Activated CD8-positive, alpha-beta memory T cell treated with anti-CD3 and anti-CD28 coated beads for 36 hours (primary cell): ENCODE measurements at regions not wholly inside any gene's neighbourhood (a gene's known extent, or its start where the extent isn't known, plus 50 kb on each side); places are given as distances from the start of the nearest gene placed in this dataset.

Experiments
- CTCF ChIA-PET: fragments of 350-600 bp; sonication (Branson Sonifier 250); formaldehyde crosslinking; loops from one replicate; lab custom pipeline; 2021; ENCODE audit warnings: antibody characterized with exemption; lab: Charles Lee
- POLR2A ChIA-PET: fragments of 350-600 bp; sonication (Branson Sonifier 250); formaldehyde crosslinking; loops from one replicate; lab custom pipeline; 2021; ENCODE audit warnings: antibody characterized with exemption; lab: Charles Lee

DNA sequence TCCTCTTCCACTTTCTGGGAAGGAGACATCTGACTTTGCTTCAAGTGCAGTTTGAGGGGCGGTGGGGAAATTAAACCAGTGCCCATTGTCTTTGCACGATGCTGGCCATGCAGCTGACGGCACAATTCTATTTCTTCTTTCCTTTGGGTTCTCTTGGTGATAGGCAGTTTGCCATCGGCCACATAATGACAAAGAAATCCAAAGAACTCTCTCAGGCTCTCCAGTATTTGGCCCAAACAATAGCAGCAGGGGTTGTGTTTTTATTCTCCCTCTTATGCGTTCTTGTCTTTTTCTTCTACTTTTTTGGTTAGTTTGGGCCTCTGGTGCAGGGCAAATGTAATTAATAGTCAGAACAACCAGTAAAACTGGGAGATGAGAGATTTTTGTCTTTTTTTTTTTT is 147.0 kb downstream of the EMX2 start:
- ChIA-PET CTCF (no interaction called here), POLR2A (no interaction called here)

DNA sequence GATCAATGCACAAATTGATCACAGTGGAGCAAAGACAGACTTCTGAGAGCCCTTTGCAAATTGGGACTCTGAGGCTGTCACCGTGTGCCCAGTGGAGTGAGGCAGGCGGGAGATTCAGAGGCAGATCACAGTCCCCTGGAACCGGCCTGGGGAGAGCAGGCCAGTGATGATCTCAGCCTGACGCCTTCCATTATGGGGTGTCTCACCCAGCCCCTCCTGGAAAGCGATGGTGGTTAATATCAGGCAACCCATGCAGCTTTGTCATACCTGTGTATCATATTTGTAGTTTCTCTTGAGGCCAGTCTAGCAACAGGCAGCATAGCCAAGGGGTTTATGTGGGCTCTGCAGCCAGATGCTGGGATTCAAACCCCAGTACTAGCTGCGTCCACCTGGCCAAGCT is 147.8 kb downstream of the EMX2 start:
- ChIA-PET POLR2A (no interaction called here), CTCF (no interaction called here)

DNA sequence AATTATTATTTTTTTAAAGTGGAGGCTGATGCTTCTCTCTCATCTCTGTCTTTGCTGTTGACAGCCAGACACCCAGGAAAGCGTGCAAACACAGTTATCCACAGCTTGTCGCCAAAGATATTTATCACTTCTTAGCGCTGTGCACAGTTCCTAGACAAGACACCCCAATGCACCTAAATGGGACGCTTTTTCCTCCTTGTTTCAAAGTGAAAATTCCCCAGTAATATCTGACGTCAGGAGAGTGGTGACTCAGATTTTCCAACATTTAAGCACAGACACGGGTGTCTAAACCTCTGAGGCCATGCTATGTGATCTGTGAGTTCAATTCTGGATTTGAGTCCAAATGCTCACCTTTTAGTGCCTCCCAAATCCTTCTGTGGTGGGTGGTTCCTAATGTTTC is 151.6 kb downstream of the EMX2 start:
- ChIA-PET CTCF (no interaction called here), POLR2A (no interaction called here)

DNA sequence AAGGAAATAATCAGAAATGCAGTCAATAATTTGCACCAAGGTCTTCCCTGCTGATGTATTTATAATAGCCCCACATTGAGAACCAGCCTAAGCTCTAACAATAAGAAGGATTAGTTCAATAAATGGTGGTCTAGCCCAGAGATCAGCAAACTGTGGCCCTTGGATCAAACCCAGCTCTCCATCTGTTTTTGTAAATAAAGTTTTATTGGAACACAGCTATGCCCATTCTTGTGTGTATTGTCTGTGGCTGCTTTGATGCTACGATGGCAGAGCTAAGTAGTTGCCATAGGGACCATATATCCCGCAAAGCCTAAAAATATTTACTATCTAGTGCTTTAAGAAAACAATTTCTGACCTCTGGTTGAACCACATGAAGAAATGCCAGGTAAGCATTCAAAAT is 154.9 kb downstream of the EMX2 start:
- ChIA-PET CTCF (no interaction called here), POLR2A (no interaction called here)

DNA sequence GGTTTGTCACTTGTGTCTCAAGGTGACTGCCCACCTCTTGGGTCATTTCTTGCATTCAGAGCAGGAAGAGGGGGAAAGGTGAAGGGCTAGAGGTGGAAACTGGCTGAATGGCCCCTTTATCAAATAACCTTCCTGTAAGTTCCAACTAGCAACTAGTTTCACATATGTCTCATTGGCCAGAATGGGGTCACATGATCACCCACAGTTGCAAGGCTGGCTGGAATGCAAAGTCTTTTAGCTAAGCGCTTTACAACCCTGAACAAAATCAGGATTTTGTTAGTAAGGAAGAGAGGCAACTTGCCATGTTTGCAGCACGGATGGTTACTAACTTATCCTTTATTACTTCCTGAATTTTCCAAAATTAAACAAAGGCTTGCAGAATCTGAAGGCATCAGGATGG is 156.3 kb downstream of the EMX2 start:
- CTCF ChIA-PET: no interaction called here
- POLR2A ChIA-PET: no interaction called here

DNA sequence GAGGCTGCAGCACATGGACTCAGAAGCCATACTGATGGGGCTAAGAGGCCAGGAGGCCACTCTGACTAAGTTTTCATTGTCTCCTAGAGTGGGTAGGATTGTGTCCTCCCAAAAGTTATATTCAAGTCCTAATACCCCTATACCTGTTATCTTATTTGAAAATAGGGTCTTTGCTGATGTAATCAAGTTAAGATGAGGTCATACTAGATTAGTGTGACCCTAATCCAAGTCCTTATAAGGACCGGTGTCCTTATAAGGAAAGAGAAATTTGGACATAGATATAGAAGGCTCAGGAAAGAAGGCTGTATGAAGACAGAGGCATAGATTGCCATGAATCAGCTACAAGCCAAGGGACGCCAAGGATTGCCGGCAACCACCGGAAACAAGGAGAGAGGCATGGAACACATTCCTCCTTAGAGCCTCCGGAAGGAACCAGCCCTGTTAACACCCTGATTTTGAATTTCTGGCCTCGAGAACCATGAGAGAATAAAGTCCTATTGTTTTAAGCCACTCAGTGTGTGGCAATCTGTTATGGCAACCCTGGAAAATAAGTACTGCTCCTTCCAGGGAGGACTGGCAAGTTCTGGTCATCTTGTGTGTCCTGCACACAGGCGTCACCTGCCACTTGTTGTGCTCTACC is 157.0 kb downstream of the EMX2 start:
- CTCF ChIA-PET: no interaction called here
- POLR2A ChIA-PET: no interaction called here

DNA sequence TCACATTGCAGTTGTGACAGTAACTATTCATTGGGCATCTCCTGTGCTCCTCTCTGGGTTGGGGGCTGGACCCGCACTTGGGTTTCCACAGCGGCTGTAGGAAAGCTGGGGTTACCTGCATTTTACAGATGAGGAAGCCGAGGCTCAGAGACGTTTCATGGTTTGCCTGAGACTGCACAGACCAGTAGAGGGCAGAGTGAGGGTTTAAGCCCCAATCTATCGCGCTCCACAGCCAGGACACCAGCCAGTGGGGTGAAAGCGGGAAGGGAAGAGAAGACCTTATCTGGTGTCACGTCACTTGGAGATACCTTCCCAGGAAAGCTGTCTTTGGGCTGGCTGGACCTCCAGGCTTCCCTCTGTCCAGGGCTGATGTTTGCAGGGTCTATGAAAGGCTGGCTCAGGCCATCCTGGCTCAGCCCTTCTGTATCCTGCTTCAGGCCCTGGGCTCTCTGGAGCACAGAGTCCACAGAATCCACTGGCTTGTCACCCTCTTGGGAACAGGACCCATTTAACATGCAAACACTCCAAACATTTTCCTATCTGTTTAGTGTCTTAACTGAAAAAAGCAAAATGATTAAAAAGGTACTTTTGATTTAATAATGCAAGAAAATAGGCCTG is 167.7 kb downstream of the EMX2 start:
- ChIA-PET POLR2A (no interaction called here), CTCF (no interaction called here)

DNA sequence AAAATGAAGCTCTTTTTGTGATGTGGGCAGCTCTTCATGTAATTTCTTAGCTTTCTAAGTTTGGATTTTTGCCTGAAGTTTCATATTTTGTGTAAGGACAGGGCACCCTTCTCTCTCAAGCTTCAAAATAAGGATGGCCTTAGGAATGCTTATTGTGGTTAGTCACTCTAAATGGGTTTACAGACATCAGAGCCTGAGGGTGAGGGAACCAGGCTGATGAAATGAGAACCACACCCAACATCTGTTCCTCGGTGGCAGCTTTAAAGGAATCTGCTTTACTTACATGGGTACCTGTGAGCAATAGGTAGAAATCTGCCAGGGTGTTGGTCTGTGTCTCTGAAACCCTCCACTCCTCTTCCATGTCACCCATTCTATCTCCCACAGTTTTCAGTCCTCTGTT is 174.3 kb downstream of the EMX2 start:
- ChIA-PET CTCF (no interaction called here), POLR2A (no interaction called here)

DNA sequence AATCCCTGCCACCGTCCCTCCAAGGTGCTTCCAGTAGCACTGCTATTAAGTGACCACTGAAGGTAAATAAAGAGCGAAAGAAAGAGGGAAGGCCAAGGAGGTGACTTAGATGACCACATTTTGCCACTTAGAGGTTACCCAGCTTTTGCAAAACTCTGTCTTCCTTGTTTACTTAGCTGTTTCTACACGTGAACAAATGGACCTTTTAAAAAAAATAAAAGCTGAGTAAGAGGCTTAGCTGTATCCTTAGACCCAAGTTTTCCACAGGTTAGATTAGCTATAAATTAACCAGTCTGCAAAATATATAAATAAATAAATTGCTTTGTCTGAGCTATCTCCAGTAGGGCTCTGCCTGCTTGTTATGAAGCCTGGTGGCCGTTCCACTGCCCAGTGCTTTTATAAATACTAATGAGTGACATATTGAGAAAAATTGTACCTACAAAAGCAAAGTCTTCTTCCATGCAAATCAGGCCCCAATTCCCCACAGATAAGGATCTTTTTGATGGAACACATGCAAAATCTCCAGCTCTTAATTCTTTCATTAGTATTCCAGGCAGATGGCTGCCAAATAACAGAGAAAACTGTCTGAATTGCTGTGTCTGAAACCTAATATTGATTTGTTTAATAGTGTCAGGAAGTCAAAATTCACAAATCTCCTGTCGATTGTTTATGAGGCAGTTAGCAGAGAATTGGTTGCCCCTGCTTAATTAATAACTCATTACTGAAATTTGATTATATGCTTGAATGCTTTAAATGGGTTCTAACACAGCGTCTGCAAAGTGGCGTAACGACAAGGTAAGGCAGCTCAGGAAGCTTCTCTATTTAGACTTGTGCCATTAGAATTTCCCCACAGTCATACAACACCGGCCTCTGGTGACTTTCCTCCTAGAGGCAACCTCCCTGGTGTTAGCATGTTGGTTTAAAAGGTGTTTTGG is 176.7 kb downstream of the EMX2 start:
- ChIA-PET POLR2A (no interaction called here), CTCF (no interaction called here)

DNA sequence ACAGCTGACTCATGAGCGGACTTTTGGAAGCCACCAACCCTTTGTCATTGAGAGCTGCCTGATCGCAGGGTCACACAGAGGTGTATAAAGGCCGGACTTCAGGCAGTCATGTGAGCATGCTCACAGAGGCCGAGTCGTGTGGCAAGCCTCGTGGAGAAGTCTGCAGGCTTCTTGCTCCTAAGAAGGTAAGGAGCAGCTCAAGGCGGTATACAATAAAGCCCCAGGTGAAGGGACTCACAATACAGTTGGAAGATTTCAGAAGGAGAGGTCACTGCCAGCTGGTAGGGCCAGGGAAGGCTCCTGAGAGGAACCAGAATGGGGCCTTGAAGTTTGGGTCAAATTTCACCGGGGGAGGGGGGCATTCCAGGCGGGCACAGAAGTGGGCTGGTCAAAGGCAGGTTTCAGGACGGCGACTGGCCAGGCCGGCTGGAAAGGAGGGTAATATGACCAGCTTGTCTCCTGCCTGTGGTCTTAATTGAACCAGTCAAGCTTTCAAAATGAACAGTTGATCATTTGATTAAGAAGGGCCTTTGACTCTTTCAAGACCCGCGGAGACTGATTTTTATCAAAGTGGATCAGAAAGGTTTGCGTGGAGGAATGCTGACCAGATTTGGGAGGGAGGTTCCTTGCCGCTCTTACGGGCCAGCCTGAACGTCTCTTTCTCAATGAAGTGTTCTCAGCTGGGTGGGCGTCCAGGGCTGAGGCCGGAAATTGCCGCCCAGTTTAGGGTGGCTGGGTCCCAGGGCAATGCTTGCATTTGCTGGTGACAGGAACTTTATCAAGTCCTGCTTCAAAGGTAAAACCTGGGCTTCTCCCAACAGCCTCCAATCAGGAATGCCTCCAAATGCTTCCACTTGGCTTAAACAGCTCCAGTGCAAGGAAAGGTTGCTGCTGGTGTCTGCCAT is 178.6 kb downstream of the EMX2 start:
- POLR2A ChIA-PET: no interaction called here
- CTCF ChIA-PET: no interaction called here

DNA sequence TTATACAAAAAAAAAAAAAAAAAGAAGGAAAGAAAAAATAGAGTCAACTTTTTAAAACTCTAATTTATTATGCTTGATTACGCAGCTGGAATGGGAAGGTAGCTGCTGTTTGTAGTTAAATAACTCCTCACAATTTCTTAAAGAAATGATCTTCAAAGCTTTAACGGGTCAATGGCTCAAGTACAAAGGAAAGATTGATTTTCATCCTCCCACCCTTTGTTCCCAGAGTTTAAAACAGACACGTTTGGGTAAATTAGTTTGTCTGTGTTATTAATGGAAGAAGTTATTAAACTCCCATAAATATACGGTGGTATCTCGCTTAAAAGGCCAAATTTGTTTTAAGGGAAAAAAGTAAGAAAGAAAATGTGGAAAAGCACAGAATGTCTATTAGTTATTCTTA is 179.3 kb downstream of the EMX2 start:
- POLR2A ChIA-PET: no interaction called here
- CTCF ChIA-PET: no interaction called here

DNA sequence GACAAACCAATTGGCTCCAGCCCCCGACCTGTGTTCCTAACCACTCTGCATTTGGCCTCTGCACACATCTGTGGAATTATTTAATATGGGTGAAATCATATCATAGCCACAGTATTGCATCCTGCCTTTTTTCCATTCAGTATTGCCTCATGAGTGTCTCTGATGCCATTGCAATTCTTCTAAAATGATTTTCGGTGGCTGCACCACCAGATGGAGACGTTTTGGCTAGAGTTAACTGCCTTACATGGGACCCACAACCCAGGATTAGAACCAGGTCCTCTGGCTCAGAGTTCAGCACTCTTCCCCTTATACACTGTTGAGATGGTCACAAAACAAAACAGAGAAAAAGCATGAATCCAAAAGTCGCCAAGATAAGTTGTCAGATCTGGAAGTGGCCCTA is 180.8 kb downstream of the EMX2 start:
- ChIA-PET CTCF (no interaction called here), POLR2A (no interaction called here)

DNA sequence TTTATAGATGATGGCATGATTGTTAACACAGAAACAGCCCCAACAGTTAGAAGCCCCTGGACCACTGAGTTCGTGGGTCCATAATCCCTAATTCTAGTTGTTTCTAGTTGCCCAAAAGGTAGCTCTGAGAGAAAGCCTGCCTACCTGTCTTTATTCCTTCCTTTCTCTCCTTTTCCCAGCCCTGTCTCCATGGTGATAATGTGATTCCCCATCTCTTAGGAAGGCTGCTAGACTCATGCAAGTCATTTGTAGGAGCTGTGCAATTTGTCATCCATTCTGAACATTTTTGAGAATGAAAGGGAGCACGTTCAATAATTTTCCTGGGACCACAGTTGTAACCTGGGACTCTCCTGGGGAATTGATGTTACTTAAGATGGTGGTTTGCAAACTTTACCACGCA is 183.4 kb downstream of the EMX2 start:
- CTCF ChIA-PET: no interaction called here

DNA sequence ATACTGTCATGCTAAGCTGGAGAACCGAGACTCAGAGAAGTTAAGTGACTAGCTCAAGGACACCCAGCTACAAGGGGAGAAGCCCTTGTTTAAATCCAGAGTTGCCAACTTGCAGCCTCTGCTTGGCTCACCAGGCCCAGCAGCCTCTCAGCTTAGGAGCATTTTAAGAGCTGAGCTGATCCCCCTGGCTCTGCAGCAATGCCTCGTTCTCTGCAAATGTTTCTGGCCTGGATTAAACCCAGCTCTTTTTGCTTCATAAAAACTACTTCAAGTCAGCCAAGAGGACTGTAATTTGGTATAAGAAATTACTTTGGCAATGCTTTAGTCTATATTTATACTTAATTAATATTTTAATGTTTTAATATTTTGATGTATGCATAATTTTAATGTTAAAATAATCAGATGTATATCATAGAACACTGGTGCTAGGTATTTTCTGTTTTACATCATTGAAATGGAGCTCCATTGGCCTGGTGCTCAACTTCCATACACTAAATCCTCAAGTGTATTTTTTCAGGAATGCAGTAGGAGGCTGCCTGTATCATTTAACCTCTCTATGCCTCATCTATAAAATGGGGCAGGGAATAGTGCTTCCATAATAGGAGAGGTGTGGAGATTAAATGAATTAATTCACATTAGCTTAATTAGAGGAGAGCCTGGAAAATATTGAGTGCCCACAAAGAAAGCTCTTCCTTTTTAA is 184.2 kb downstream of the EMX2 start:
- ChIA-PET POLR2A (no interaction called here), CTCF (no interaction called here)

More for the DNA sequence above, 183.4 kb downstream of the EMX2 start:
- POLR2A ChIA-PET: no interaction called here

DNA sequence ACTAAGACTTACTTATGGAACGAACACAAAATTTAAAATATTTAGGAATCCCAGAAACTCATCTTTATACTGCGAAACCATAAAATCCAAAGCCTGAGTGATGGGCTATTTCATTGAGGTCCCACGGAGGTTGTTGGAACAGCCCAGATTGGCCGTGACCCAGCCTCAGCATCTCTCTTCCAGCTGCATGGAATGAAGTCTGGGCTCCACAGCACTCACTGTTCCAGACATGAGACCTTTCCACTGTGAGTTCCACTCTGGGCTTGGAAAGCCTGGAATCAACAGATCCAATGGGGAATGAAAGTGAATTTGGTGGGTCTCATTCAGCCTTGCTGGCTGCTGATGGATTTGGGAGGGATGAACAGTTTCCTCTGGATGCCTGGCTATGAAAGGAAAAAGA is 184.9 kb downstream of the EMX2 start:
- ChIA-PET POLR2A (no interaction called here), CTCF (no interaction called here)

DNA sequence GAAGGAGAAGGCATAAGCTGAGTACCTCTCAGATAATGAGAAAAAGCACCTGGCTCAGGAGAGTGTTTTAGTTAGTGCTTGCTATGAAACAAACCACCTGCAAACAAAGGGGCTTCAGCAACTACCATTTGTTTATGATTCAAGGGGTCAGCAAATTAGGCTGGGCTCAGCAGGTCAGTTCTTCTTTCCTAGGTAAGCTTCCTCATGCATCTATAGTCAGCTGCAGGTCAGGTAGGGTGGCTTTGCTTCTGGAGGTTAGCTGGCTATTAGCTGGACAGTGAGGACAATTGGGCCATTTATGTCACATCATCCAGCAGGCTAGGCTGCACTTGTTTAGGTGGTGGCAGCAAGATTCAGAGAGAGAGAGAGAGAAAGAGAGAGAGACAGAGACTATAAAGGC is 185.5 kb downstream of the EMX2 start:
- ChIA-PET CTCF (no interaction called here), POLR2A (no interaction called here)

DNA sequence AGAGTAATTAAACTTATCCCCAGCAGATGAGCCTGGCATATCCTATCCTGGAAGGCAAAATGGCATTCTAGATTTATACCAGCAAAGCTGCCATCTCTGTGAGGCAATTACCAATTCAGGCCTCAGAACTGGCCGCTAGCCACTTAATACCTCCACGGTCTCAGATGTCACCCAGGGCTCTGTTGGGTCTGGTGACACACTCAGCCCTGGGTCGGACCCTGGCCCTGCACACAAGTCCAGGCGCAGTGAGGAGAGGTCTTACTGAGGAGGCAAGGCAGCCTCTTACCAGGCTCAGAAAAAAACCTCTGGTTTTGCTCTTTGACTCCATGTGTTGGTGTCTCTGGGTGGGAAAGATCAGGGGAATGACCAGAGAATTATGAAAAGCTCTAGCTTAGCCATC is 186.6 kb downstream of the EMX2 start:
- ChIA-PET POLR2A (no interaction called here), CTCF (no interaction called here)

DNA sequence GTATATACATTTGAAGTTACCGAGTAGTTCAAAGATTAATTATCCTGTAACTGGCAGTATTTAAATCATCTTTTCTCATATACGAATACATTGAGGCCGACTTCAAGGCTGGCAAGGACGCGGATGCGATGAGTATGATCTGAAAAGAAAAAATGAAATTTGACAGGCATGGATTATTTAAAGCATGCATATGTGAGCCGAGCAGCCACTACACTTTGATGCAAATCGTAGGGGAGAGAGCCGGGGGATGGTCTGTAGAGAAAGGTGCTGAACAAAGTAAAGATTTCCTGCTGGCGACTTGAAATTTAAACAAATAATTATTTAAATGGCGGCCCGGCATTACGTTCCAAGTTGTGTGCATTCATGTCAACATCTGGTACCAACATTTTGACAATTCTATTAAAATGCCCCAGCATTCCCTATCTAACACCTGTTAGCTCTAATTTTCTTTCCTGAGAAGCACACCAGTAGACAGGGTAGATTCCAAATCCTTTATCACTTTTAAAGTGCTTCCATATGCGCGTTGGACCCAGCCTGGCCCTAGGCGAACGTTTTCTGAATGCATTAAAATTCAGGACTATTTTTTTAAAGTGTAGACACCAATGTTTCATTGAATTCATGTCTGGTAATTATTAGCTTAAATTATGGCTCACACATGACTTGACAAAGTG is 188.7 kb downstream of the EMX2 start:
- CTCF ChIA-PET: no interaction called here
- POLR2A ChIA-PET: no interaction called here
